Neuron (in vitro differentiated cells): ENCODE measurements at regions not wholly inside any gene's neighbourhood (a gene's known extent, or its start where the extent isn't known, plus 50 kb on each side); places are given as distances from the start of the nearest gene placed in this dataset.

Source experiments
- H2AFZ ChIP-seq: one replicate; pipeline ENCODE4 v1.6.1; 2013; ENCODE audit warnings: low read depth, mild to moderate bottlenecking, inconsistent platforms, low read length, moderate library complexity
- H3K27me3 ChIP-seq: one replicate; pipeline ENCODE4 v1.6.1; 2013; ENCODE audit warnings: low read length; ENCODE audit not compliant: insufficient read depth
- H3K36me3 ChIP-seq: one replicate; pipeline ENCODE4 v1.6.1; 2013; ENCODE audit warnings: low read length; ENCODE audit not compliant: insufficient read depth
- H3K4me1 ChIP-seq: one replicate; pipeline ENCODE4 v1.6.1; 2013; ENCODE audit warnings: low read length; ENCODE audit not compliant: insufficient read depth
- H3K4me3 ChIP-seq: 2 replicates; pipeline ENCODE4 v1.5.1; 2013; ENCODE audit warnings: mild to moderate bottlenecking, low read length, moderate library complexity
- H3K9me3 ChIP-seq: one replicate; pipeline ENCODE4 v1.6.1; 2013; ENCODE audit warnings: low read length

DNA sequence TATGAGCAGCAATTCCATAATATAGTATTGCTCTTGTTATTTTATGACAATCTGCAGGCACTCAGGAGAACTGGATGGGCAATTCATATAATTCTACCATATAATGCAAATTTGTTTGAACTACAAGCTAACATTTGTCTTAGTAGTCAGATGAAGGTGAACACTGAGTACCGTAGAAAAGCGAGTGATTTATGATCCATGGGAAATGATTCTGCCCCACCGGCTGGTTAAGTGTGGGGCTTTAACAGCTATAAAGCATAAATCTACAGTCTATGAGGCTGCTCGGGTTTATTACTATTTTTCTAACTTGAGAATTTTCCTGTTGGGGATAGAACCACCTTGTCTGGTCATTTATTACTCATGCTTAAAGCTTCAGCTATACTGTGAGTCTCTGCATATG is 275.5 kb downstream of the PCDH10 start:
- no peak overlapping the region for H3K4me3 ChIP-seq
- no peaks in the 10 kb centered on the region for H3K27me3 ChIP-seq
- H2AFZ ChIP-seq, result no peak overlapping the region
- no peaks in the 10 kb centered on the region for H3K9me3 ChIP-seq
- H3K36me3 ChIP-seq, result no peaks in the 10 kb centered on the region
- no peaks in the 10 kb centered on the region for H3K4me1 ChIP-seq

DNA sequence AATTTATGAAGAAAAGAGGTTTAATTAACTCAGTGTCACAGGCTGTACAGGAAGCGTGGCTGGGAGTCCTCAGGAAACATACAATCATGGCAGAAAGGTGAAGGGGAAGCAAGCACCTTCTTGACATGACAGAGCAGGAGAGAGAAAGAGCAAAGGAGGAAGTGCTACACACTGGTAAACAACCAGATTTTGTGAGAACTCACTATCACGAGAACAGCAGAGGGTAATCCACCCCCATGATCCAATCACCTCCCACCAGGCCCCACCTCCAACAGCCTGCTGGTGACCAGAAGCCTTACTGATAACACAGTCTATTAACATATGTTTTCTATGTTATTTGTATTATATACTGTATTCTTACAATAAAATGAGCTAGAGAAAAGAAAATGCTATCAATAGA is 254.8 kb downstream of the PCDH10 start:
- no peak overlapping the region for H3K4me3 ChIP-seq
- no peaks in the 10 kb centered on the region for H3K4me1 ChIP-seq
- no peaks in the 10 kb centered on the region for H3K27me3 ChIP-seq

DNA sequence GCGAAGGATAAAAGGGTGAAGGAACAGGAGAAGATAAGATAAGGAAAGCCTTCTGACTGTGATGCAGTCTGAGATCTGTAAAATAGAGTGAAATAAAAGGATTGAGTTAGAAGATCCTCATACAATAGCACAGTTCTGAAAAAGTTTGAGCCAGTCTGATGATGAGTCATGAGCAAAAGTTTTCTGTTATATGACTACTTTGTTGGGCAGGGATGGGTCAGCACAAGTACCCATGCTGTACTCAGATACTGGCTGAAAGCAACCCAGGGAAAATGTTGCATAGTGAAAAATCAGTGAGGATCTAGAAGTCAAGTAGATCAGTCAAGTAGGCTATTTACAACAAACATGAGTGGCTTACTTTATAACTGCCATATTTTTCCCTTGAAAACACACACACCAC is 253.5 kb downstream of the PCDH10 start:
- no peak overlapping the region for H2AFZ ChIP-seq
- no peaks in the 10 kb centered on the region for H3K36me3 ChIP-seq
- H3K9me3 ChIP-seq, result no peaks in the 10 kb centered on the region
- no peaks in the 10 kb centered on the region for H3K27me3 ChIP-seq
- no peak overlapping the region for H3K4me3 ChIP-seq
- H3K4me1 ChIP-seq, result no peaks in the 10 kb centered on the region

More for the DNA sequence above, 254.8 kb downstream of the PCDH10 start:
- Histone ChIP-seq H3K36me3 (no peaks in the 10 kb centered on the region), H3K9me3 (no peaks in the 10 kb centered on the region), H2AFZ (no peak overlapping the region)

DNA sequence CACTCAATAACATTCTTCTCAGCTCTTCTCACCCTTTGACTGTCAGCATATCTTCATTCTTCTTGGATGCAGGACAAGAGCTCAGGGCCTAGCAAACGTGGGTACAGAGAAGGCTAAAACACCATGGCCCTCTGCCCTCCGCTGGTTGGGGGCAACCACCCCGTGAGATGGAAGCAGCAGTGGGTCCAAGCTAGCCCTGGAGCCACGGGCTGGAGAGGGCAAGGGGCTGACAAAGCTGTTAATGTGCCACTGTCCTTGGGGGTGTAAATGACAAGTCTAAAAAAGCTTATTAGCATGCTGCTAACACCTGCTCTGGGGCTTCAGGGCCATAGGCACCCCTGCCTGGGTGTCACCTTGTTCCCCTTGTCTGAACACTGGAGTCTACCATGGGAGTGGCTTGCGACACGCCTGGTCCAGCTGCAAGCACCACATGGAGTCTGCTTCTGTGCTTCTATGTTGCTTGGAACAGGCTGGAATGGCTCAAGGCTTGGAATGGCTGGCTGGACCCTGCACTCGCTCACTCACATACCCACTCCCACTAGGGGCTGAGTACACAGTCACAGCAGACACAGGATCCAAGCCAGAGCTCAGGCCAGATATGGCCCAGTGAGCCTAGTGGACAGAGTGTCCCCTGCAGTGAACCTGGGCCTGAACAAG is 246.0 kb downstream of the PCDH10 start:
- no peaks in the 10 kb centered on the region for H3K9me3 ChIP-seq
- no peak overlapping the region for H2AFZ ChIP-seq
- H3K36me3 ChIP-seq, result no peaks in the 10 kb centered on the region
- peaks cover 4% of the 10 kb centered on the region for H3K4me1 ChIP-seq
- no peak overlapping the region for H3K4me3 ChIP-seq
- H3K27me3 ChIP-seq, result no peaks in the 10 kb centered on the region

DNA sequence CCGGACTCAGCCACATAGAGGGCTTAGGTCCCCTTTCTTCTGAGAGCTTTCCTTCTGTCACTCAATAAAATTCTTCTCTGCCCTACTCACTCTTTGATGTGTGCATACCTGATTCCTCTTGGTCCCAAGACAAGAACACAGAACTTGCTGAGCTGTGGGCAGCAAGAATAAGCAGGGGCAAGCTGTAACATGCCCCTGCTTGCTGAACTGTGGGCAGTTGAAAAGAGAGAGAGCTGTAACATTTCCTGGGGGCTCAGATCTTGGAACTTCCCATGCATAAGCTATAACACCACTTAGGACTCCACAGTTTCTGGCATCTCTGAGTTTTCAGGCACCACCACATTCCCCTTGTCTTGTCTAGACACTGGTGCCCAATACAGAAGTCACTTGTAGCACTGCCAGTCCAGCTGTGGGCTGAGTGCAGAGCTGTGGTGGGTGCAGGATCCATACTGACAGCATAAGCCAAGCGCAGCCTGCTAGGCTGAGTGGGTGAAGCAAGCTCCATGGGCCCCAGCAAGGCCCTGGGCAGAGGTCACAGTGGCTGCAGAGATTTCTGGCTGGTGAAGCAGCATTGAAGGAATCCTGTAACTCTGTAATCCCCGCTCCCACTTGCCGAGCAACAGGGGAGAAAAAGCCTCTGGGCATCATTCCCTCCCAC is 241.2 kb downstream of the PCDH10 start:
- no peaks in the 10 kb centered on the region for H3K36me3 ChIP-seq
- H2AFZ ChIP-seq, result peak overlapping the region; percentile 43
- H3K27me3 ChIP-seq, result no peaks in the 10 kb centered on the region
- no peaks in the 10 kb centered on the region for H3K9me3 ChIP-seq
- peaks cover 7% of the 10 kb centered on the region for H3K4me1 ChIP-seq
- H3K4me3 ChIP-seq, result no peak overlapping the region

DNA sequence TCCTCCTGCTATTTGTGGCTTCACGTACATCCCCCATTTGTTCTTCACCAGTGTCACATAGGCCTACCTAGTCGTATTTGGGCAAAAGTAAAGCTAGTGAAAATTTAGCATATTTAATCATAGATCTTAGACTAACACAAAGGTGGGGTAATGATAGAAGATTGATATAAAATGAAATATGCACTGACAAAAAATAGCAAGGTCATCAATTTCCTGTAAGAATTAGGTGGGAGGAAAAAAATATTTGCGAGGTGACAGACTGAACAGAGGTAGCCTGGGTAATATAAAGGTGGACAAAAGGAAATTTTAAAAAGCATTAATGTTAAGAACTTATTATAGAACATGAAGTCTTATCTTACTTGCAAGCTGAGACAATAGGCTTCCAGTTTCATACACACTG is 239.9 kb downstream of the PCDH10 start:
- H3K27me3 ChIP-seq, result no peaks in the 10 kb centered on the region
- H3K36me3 ChIP-seq, result no peaks in the 10 kb centered on the region
- H2AFZ ChIP-seq, result no peak overlapping the region
- H3K4me3 ChIP-seq, result no peak overlapping the region
- H3K9me3 ChIP-seq, result no peaks in the 10 kb centered on the region
- peaks cover 7% of the 10 kb centered on the region for H3K4me1 ChIP-seq

DNA sequence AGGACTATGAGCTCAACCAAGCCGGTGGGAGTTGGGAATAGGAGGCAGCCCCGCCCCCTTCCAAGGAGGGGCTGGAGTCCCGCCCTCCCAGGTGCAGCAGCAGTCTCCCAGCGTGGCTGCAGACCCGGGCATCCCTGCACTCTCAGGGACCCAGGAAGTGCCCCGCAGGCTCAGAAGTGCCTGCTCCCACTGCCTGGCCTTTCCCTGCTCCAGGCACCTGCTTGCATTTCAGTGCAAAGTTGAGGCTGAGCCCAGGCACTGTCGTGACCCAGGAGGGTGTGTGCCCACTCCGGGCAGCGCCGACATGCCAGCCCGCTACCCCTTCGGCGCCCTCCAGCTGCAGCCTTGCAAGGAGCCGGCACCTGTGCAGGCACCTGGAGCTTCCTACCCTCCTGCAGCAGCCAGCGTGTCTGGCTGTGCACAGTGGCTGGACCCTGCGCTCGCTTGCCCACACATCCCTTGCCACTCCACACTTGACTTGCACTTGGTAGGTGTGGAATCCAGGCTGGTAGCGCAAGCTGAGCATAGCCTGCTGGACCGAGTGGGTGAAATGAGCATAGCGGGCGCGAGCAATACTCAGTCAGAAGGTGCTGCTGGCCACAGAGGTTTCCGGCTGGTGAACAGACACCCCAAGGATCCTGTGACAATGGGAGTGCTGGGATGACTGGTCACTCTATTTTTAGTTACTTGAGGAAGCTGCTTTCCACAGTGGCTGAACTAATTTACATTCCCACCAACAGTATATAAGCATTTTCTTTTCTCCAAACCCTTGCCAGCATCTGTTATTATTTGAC is 236.3 kb downstream of the PCDH10 start:
- H3K36me3 ChIP-seq, result no peaks in the 10 kb centered on the region
- no peak overlapping the region for H3K4me3 ChIP-seq
- no peaks in the 10 kb centered on the region for H3K9me3 ChIP-seq
- peaks cover 5% of the 10 kb centered on the region for H3K4me1 ChIP-seq
- H2AFZ ChIP-seq, result no peak overlapping the region
- H3K27me3 ChIP-seq, result no peaks in the 10 kb centered on the region

DNA sequence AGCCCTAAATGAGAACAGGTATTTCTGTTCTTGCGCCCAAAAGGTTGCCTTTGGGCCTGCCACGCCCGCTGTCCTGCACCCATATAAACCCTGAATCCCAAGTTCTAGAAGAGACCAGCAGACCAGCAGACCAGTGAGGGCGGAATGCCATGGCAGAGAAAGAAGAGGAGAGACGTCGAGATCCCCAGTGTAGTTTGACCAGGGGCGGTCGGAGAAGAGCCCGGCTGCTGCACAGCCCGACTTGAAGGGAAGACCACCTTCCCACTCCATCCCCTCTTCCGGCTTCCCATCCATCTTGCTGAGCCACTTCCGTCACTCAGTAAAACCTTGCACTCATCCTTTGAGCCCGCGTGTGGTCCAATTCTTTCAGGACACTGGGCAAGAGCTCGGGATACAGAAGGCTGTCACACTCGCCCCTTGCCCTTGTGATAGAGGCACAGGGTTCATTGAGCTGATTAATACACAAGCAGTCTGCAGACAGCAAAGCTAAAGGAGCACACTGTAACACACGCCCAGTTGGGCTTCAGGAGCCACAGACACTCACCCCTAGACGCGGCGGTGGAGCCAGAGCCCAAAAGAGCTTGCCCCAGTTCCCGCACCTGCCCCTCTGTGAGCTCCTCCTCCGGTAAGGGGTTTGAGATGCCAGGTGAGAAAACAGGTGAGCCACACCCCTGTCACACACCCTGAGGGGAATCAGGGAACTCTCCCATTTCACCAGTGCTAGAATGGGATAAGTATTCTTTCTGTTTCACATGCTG is 230.8 kb downstream of the PCDH10 start:
- Histone ChIP-seq H3K4me1 (no peaks in the 10 kb centered on the region), H2AFZ (no peak overlapping the region), H3K4me3 (no peak overlapping the region), H3K27me3 (no peaks in the 10 kb centered on the region), H3K9me3 (no peaks in the 10 kb centered on the region), H3K36me3 (no peaks in the 10 kb centered on the region)

DNA sequence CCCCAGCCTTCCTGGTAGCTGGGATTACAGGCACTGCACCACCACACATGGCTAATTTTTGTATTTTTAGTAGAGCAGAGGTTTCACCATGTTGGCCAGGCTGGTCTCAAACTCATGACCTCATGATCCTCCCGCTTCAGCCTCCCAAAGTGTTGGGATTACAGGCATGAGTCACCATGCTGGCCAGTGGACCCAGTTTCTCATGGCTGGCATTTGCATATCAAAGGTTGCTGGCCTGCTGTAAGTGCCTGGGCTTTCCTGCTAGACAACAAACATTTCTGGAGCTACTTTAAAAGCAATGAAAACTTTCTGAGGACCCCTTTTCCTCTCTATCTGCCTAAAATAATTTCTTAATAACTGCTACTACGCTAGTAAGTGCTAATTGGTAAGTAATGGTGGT is 228.2 kb downstream of the PCDH10 start:
- H3K4me3 ChIP-seq, result no peak overlapping the region
- no peaks in the 10 kb centered on the region for H3K9me3 ChIP-seq
- H3K36me3 ChIP-seq, result no peaks in the 10 kb centered on the region
- no peak overlapping the region for H2AFZ ChIP-seq
- H3K27me3 ChIP-seq, result no peaks in the 10 kb centered on the region
- H3K4me1 ChIP-seq, result no peaks in the 10 kb centered on the region

DNA sequence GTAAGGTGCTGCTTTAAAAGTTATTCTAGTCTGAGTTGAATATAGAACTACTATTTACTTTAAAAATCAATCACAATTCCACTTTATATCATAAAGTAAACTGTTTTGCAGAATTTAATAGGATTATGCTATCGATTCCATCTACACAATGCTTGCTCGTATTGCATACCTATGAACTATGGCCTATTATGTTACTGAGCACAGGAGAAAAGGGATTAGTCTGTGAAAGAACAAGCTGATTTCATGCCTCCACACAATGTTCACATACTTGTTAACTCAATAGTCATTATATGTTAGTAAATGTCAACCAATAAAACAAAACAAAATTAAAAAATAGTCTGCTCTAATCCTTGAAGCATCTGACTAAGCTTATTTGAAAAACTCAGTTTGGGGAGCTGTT is 223.6 kb downstream of the PCDH10 start:
- Histone ChIP-seq H3K36me3 (no peaks in the 10 kb centered on the region), H2AFZ (no peak overlapping the region), H3K27me3 (no peaks in the 10 kb centered on the region), H3K9me3 (no peaks in the 10 kb centered on the region), H3K4me1 (no peaks in the 10 kb centered on the region), H3K4me3 (no peak overlapping the region)

DNA sequence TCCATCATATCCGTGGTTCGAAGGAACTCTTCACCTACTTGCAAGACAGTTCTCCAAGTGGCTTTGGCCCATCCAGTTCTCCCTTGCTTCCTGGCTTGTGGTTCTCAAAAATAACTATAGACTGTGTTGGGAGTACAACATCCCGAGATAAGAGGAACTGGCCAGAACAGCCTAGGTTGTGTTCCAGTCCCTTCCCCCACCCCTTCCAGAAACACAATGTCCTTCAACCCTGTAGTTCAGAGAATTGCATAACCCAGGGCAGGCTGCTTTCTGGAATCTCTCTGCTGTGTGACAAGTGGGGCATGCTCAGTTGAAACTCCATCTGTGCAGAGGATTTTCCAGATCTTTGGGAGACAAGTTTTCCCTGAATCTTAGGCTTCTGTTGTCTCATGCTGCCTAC is 206.5 kb downstream of the PCDH10 start:
- Histone ChIP-seq H3K36me3 (no peaks in the 10 kb centered on the region), H3K4me3 (no peak overlapping the region), H2AFZ (no peak overlapping the region), H3K9me3 (no peaks in the 10 kb centered on the region), H3K27me3 (no peaks in the 10 kb centered on the region), H3K4me1 (no peaks in the 10 kb centered on the region)

DNA sequence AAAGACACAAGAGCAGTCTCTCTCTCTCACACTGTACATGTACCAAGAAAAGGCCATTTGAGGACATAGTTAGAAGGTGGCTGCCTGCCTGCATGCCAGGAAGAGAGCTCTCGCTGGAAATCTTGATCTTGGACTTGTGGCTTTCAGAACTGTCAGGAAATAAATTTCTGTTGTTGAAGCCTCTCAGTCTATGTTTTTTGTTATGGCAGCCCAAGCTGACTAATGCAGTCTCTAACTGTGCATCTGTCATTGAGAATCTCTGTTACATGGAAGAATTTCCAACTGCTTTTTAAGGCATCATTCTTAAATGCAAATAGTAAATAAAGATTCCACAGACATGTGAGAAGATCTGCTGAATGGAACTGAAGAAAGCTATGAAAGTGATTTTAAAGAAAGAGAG is 198.3 kb downstream of the PCDH10 start:
- no peaks in the 10 kb centered on the region for H3K4me1 ChIP-seq
- H3K27me3 ChIP-seq, result no peaks in the 10 kb centered on the region
- no peak overlapping the region for H3K4me3 ChIP-seq
- H3K9me3 ChIP-seq, result no peaks in the 10 kb centered on the region
- H3K36me3 ChIP-seq, result no peaks in the 10 kb centered on the region
- no peak overlapping the region for H2AFZ ChIP-seq

DNA sequence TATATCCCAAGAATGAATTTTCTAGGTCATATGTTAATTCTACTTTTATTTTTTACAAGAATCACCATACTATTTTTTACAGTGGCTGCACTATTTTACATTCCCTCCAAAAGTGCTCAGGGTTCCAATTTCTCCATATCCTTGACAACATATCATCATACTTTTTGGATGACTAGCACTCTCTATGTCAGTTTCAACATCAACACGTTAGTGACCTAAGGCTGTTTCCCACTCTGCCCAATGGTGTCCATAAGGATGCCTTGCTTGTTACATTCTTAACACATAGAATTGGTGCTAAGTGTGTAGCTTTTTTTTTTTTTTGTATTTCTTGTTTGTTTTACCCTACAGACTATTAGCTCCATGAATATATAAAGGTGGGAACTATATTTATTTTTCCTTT is 175.4 kb downstream of the PCDH10 start:
- Histone ChIP-seq H3K4me1 (no peaks in the 10 kb centered on the region), H3K27me3 (no peaks in the 10 kb centered on the region), H3K4me3 (no peak overlapping the region), H3K36me3 (no peaks in the 10 kb centered on the region), H3K9me3 (no peaks in the 10 kb centered on the region), H2AFZ (no peak overlapping the region)
